WERI-Rb-1 (cell line): ENCODE measurements at regions not wholly inside any gene's neighbourhood (a gene's known extent, or its start where the extent isn't known, plus 50 kb on each side); places are given as distances from the start of the nearest gene placed in this dataset.

Source experiments
- DNase-seq: peaks from one replicate; pipeline ENCODE4 v3.0.0-alpha.2; 2020
- H3K27ac ChIP-seq: fragments of 250-450 bp; sonication (Bioruptor Pico); 2 replicates; pipeline ENCODE4 v1.5.1; 2020; ENCODE audit warnings: mild to moderate bottlenecking, moderate library complexity
- H3K27me3 ChIP-seq: fragments of 250-450 bp; sonication (Bioruptor Pico); 2 replicates; pipeline ENCODE4 v1.5.1; 2021; ENCODE audit warnings: mild to moderate bottlenecking, low read depth, moderate library complexity; ENCODE audit not compliant: insufficient read depth, severe bottlenecking
- H3K36me3 ChIP-seq: fragments of 250-450 bp; sonication (Bioruptor Pico); 2 replicates; pipeline ENCODE4 v1.5.1; 2020; ENCODE audit warnings: mild to moderate bottlenecking, moderate library complexity
- H3K4me3 ChIP-seq: 2 replicates; pipeline ENCODE4 v1.5.1; 2011; ENCODE audit warnings: low read depth, mild to moderate bottlenecking, control low read depth, low read length
- H3K9me3 ChIP-seq: fragments of 250-450 bp; sonication (Bioruptor Pico); 2 replicates; pipeline ENCODE4 v1.5.1; 2021; ENCODE audit warnings: mild to moderate bottlenecking, moderate library complexity; ENCODE audit not compliant: severe bottlenecking
- CTCF ChIP-seq: IDR thresholded peaks from 2 replicates; pipeline ENCODE4 v1.5.1; 2011; ENCODE audit warnings: low read depth, mild to moderate bottlenecking, control low read depth, inconsistent platforms, low read length

- Histone ChIP-seq H3K27ac (no peak overlapping the region), H3K4me3 (no peak overlapping the region), H3K27me3 (no peaks in the 10 kb centered on the region), H3K9me3 (no peaks in the 10 kb centered on the region), H3K36me3 (no peaks in the 10 kb centered on the region)
- DNase-seq, result no peak
- no peak for TF ChIP-seq CTCF
These were observed 186.1 kb downstream of the CBLN1 start for GRCh38 chr16:49095539-49095938.

DNA sequence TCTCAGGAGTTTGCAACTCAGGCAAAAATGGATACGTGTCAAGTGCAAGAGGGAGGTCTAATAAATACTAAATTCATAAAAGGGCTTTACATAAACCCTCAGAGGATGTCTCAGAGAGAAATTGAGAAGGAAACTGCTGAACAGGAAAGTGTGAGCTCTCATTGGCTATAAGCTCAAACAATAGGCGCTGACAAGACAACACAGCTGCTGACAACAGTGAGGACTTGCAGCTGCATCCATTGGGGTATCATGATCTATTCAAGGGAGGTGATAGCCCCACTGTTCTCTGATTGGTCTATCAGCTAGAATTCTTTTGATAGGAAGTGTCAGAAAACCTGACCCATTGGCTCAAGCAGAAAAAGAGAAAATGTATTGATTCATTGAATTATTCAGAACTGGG, 187.2 kb downstream of the CBLN1 start:
- H3K9me3 ChIP-seq, result no peaks in the 10 kb centered on the region
- H3K36me3 ChIP-seq, result no peaks in the 10 kb centered on the region
- TF ChIP-seq CTCF, result no peak
- no peak overlapping the region for H3K4me3 ChIP-seq
- DNase-seq, result no peak
- no peak overlapping the region for H3K27ac ChIP-seq
- H3K27me3 ChIP-seq, result no peaks in the 10 kb centered on the region

DNA sequence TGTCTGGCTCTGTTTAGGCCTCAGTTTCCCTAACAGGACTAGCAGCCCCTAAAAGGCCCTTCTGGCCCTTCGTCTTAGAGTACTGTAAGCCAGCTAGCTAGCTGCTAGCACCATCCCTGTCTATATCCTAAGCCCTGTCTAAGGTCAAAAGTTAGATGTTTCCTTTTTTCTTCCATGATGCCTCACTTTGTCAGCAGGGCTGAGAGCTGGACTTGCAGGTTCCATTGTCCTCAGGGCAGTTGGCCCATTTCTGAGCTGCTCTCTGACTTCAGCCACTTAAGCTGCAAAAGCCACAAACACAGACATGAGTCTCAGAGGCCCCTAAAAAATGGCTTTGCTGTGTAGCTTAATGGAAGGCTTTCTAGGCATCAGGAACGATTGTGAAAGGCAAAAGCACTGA, 187.7 kb downstream of the CBLN1 start:
- Histone ChIP-seq H3K27ac (no peak overlapping the region), H3K4me3 (no peak overlapping the region), H3K27me3 (no peaks in the 10 kb centered on the region), H3K36me3 (no peaks in the 10 kb centered on the region), H3K9me3 (no peaks in the 10 kb centered on the region)
- TF ChIP-seq CTCF, result no peak
- no peak for DNase-seq

GRCh38 chr16:49092704-49093103, 188.9 kb downstream of the CBLN1 start:
- no peaks in the 10 kb centered on the region for H3K9me3 ChIP-seq
- DNase-seq, result no peak
- H3K4me3 ChIP-seq, result no peak overlapping the region
- no peak for TF ChIP-seq CTCF
- no peak overlapping the region for H3K27ac ChIP-seq
- no peaks in the 10 kb centered on the region for H3K27me3 ChIP-seq
- H3K36me3 ChIP-seq, result no peaks in the 10 kb centered on the region

DNA sequence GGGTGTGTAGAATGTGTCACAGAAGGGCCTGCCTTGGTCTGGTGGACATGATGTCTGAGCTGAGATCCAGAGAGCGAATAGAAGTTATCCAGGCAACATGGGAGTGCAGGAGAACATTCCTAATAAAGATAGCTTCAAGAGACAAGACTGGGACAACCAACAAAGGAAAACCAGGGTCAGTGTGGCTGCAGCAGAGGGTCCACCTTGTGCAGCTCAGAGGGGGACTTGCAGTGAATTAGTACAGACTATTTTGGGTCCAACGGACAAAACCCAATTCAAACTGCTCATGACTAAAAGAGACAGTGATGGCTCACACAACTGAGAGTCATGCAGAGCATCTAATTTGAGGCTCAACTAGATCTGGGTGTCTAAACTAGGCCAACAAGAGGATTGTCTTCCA, 192.1 kb downstream of the CBLN1 start:
- no peak overlapping the region for H3K27ac ChIP-seq
- H3K27me3 ChIP-seq, result no peaks in the 10 kb centered on the region
- H3K9me3 ChIP-seq, result no peaks in the 10 kb centered on the region
- TF ChIP-seq CTCF, result no peak
- H3K36me3 ChIP-seq, result no peaks in the 10 kb centered on the region
- no peak overlapping the region for H3K4me3 ChIP-seq
- no peak for DNase-seq

GRCh38 chr16:49089039-49089438, 192.6 kb downstream of the CBLN1 start:
- DNase-seq, result no peak
- Histone ChIP-seq H3K9me3 (no peaks in the 10 kb centered on the region), H3K27ac (no peak overlapping the region), H3K36me3 (no peaks in the 10 kb centered on the region), H3K27me3 (no peaks in the 10 kb centered on the region), H3K4me3 (no peak overlapping the region)
- TF ChIP-seq CTCF, result no peak
